Astrocyte (in vitro differentiated cells and primary cell): ENCODE measurements at regions not wholly inside any gene's neighbourhood (a gene's known extent, or its start where the extent isn't known, plus 50 kb on each side); places are given as distances from the start of the nearest gene placed in this dataset.

Experiments used
- DNase-seq: peaks from one replicate; pipeline ENCODE4 v3.0.0-alpha.2; 2010; ENCODE audit warnings: low read depth
- FAIRE-seq: peaks from 2 replicates; lab custom pipeline; 2011; peaks lifted over from hg19 to GRCh38; lab: Jason Lieb, UNC
- H2AFZ ChIP-seq: 2 replicates; pipeline ENCODE4 v1.6.0; 2012; ENCODE audit warnings: low read depth, low read length, inconsistent platforms
- H3K27ac ChIP-seq: 2 replicates; pipeline ENCODE4 v1.5.1; 2011; ENCODE audit warnings: low read depth, low read length, inconsistent platforms
- H3K27me3 ChIP-seq: 2 replicates; pipeline ENCODE4 v1.6.0; 2011; ENCODE audit warnings: low read length, inconsistent platforms; ENCODE audit not compliant: insufficient read depth
- H3K36me3 ChIP-seq: 2 replicates; pipeline ENCODE4 v1.5.1; 2011; ENCODE audit warnings: low read length, inconsistent platforms; ENCODE audit not compliant: insufficient read depth
- H3K4me1 ChIP-seq: 2 replicates; pipeline ENCODE4 v1.5.1; 2011; ENCODE audit warnings: low read length, inconsistent platforms; ENCODE audit not compliant: insufficient read depth
- H3K4me2 ChIP-seq: 2 replicates; pipeline ENCODE4 v1.6.0; 2012; ENCODE audit warnings: low read length, inconsistent platforms
- H3K4me3 ChIP-seq: 2 replicates; pipeline ENCODE4 v1.5.1; 2011; ENCODE audit warnings: low read depth, mild to moderate bottlenecking, low read length, inconsistent platforms; ENCODE audit not compliant: insufficient read depth
- H3K79me2 ChIP-seq: 2 replicates; pipeline ENCODE4 v1.6.0; 2012; ENCODE audit warnings: mild to moderate bottlenecking, low read length, inconsistent platforms; ENCODE audit not compliant: insufficient read depth
- H3K9ac ChIP-seq: 2 replicates; pipeline ENCODE4 v1.6.0; 2012; ENCODE audit warnings: mild to moderate bottlenecking, low read length, inconsistent platforms
- H3K9me3 ChIP-seq: 2 replicates; pipeline ENCODE4 v1.5.1; 2012; ENCODE audit warnings: low read depth, mild to moderate bottlenecking, low read length, inconsistent platforms; ENCODE audit not compliant: insufficient read depth
- H4K20me1 ChIP-seq: 2 replicates; pipeline ENCODE4 v1.6.0; 2012; ENCODE audit warnings: low read length, inconsistent platforms; ENCODE audit not compliant: insufficient read depth
- H3K27ac Mint-ChIP-seq: one replicate; pipeline ENCODE4 v1.8.0; 2021; ENCODE audit warnings: mild to moderate bottlenecking, mixed read lengths; ENCODE audit not compliant: unreplicated experiment
- H3K27me3 Mint-ChIP-seq: one replicate; pipeline ENCODE4 v1.8.0; 2021; ENCODE audit warnings: low read depth, mixed read lengths; ENCODE audit not compliant: unreplicated experiment
- H3K36me3 Mint-ChIP-seq: one replicate; pipeline ENCODE4 v1.8.0; 2021; ENCODE audit warnings: low read depth, mixed read lengths; ENCODE audit not compliant: unreplicated experiment
- H3K4me1 Mint-ChIP-seq: one replicate; pipeline ENCODE4 v1.8.0; 2021; ENCODE audit warnings: low read depth, mixed read lengths; ENCODE audit not compliant: unreplicated experiment
- H3K4me3 Mint-ChIP-seq: one replicate; pipeline ENCODE4 v1.8.0; 2021; ENCODE audit warnings: mild to moderate bottlenecking, moderate library complexity, mixed read lengths; ENCODE audit not compliant: unreplicated experiment
- H3K9me3 Mint-ChIP-seq: one replicate; pipeline ENCODE4 v1.8.0; 2021; ENCODE audit warnings: mild to moderate bottlenecking, mixed read lengths; ENCODE audit not compliant: unreplicated experiment
- EZH2 ChIP-seq: IDR thresholded peaks from 2 replicates; pipeline ENCODE4 v1.6.1; 2012; ENCODE audit warnings: mild to moderate bottlenecking, low read length, inconsistent platforms; ENCODE audit not compliant: insufficient read depth
- TF ChIP-seq, protein P1 (sequence below): IDR thresholded peaks from 2 replicates; pipeline ENCODE4 v1.5.1; 2011; ENCODE audit warnings: low read depth, mild to moderate bottlenecking, inconsistent platforms, low read length, moderate library complexity; ENCODE audit not compliant: insufficient read depth

DNA sequence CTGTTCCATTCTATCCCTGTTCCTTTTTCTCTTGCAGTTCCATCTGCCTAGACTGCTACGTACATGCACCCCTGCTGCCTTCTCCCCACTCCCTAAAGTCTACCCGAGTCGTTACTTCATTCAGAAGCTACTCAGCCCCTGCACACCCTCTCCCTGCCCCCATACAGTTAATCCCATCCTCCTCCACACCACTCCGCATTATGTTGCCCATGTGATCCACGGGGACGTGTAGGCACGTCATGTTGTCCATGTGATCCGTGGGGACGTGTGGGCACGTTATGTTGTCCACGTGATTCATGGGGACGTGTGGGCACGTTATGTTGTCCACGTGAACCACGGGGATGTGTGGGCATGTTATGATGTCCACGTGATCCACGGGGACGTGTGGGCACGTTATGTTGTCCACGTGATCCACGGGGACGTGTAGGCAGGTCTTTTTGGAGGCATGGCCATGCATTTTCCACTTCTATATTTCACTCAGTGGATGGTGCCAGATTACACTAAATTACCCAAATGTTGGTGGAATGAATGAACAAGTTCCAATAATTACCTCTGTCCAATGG is 299.5 kb downstream of the DCDC2C start:
- TF ChIP-seq, protein P1, sequence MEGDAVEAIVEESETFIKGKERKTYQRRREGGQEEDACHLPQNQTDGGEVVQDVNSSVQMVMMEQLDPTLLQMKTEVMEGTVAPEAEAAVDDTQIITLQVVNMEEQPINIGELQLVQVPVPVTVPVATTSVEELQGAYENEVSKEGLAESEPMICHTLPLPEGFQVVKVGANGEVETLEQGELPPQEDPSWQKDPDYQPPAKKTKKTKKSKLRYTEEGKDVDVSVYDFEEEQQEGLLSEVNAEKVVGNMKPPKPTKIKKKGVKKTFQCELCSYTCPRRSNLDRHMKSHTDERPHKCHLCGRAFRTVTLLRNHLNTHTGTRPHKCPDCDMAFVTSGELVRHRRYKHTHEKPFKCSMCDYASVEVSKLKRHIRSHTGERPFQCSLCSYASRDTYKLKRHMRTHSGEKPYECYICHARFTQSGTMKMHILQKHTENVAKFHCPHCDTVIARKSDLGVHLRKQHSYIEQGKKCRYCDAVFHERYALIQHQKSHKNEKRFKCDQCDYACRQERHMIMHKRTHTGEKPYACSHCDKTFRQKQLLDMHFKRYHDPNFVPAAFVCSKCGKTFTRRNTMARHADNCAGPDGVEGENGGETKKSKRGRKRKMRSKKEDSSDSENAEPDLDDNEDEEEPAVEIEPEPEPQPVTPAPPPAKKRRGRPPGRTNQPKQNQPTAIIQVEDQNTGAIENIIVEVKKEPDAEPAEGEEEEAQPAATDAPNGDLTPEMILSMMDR = no peak
- no peak for TF ChIP-seq EZH2
- H3K27me3 ChIP-seq = no peaks in the 10 kb centered on the region
- Mint-ChIP-seq H3K4me3 (no peak overlapping the region), H3K9me3 (peaks cover 8% of the 10 kb centered on the region), H3K36me3 (no peaks in the 10 kb centered on the region), H3K27me3 (peaks cover 1% of the 10 kb centered on the region), H3K27ac (no peak overlapping the region), H3K4me1 (no peaks in the 10 kb centered on the region)
- DNase-seq = no peak
- no peak overlapping the region for H3K27ac ChIP-seq
- no peaks in the 10 kb centered on the region for H3K79me2 ChIP-seq
- H3K4me2 ChIP-seq = no peak overlapping the region
- no peak overlapping the region for H3K4me3 ChIP-seq
- H2AFZ ChIP-seq = no peak overlapping the region
- H3K9me3 ChIP-seq = peaks cover 13% of the 10 kb centered on the region
- no peaks in the 10 kb centered on the region for H4K20me1 ChIP-seq
- no peak overlapping the region for H3K9ac ChIP-seq
- FAIRE-seq = no peak
- no peaks in the 10 kb centered on the region for H3K4me1 ChIP-seq
- H3K36me3 ChIP-seq = no peaks in the 10 kb centered on the region

DNA sequence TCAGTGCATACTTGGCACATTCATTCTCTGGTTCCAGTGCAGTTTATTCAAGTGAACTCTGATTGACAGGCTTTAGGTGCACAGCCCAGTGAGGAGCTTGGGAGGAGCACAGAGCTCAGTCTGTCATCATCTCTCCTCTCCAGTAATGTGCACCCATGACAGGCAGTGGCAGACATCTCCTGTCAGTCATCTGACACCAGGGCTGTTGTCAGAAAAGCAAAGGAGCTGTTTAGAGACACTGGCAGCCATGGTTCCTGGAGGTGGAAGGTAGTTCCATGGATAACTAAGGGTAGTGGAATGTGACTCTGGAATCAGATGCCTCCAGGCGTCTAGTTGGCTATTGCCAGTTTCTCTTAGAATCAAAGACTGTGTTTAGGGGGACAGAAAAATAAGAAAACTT is 308.8 kb downstream of the DCDC2C start:
- Mint-ChIP-seq H3K27ac (no peak overlapping the region), H3K4me1 (no peaks in the 10 kb centered on the region), H3K4me3 (no peak overlapping the region), H3K36me3 (no peaks in the 10 kb centered on the region), H3K27me3 (no peaks in the 10 kb centered on the region), H3K9me3 (peaks cover 5% of the 10 kb centered on the region)
- DNase-seq = no peak
- no peaks in the 10 kb centered on the region for H3K79me2 ChIP-seq
- H3K27me3 ChIP-seq = no peaks in the 10 kb centered on the region
- no peaks in the 10 kb centered on the region for H3K4me1 ChIP-seq
- H3K4me3 ChIP-seq = no peak overlapping the region
- H4K20me1 ChIP-seq = no peaks in the 10 kb centered on the region
- FAIRE-seq = no peak
- no peak overlapping the region for H2AFZ ChIP-seq
- no peak overlapping the region for H3K27ac ChIP-seq
- no peaks in the 10 kb centered on the region for H3K36me3 ChIP-seq
- H3K4me2 ChIP-seq = no peak overlapping the region
- H3K9me3 ChIP-seq = peaks cover 8% of the 10 kb centered on the region
- no peak overlapping the region for H3K9ac ChIP-seq
- TF ChIP-seq, protein P1 = no peak
- no peak for TF ChIP-seq EZH2

DNA sequence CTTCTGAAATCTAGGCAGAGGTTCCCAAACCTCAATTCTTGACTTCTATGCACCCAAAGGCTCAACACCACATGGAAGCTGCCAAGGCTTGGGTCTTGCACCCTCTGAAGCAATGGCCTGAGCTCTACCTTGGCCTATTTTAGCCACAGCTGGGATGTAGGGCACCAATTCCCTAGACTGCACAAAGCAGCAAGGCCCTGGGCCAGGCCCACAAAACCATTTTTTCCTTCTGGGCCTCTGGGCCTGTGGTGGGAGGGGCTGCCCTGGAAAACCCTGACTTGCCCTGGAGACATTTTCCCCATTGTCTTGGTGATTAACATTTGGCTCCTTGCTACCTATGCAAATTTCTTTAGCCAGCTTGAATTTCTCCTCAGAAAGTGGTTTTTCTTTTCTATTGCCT is 315.2 kb downstream of the DCDC2C start:
- H3K4me3 ChIP-seq = no peak overlapping the region
- H3K9me3 ChIP-seq = peaks cover 3% of the 10 kb centered on the region
- TF ChIP-seq EZH2 = no peak
- TF ChIP-seq, protein P1 = no peak
- no peak overlapping the region for H2AFZ ChIP-seq
- H3K4me2 ChIP-seq = no peak overlapping the region
- no peaks in the 10 kb centered on the region for H3K79me2 ChIP-seq
- H3K27ac ChIP-seq = no peak overlapping the region
- H3K27me3 Mint-ChIP-seq = no peaks in the 10 kb centered on the region
- H3K9me3 Mint-ChIP-seq = peaks cover 4% of the 10 kb centered on the region
- H3K27ac Mint-ChIP-seq = no peak overlapping the region
- DNase-seq (no peak), FAIRE-seq (no peak)
- no peaks in the 10 kb centered on the region for H3K4me1 Mint-ChIP-seq
- no peaks in the 10 kb centered on the region for H3K4me1 ChIP-seq
- H3K9ac ChIP-seq = no peak overlapping the region
- no peaks in the 10 kb centered on the region for H3K36me3 Mint-ChIP-seq
- no peak overlapping the region for H3K4me3 Mint-ChIP-seq
- H3K27me3 ChIP-seq = no peaks in the 10 kb centered on the region
- no peaks in the 10 kb centered on the region for H3K36me3 ChIP-seq
- no peaks in the 10 kb centered on the region for H4K20me1 ChIP-seq
